C4-2B (cell line): ENCODE measurements at regions not wholly inside any gene's neighbourhood (a gene's known extent, or its start where the extent isn't known, plus 50 kb on each side); places are given as distances from the start of the nearest gene placed in this dataset.

Experiments used
- ZFX ChIP-seq: fragments of 450-650 bp; IDR thresholded peaks from 2 replicates; pipeline ENCODE4 v1.6.1; 2017
- TF ChIP-seq, protein P1 (sequence below): fragments of 450-650 bp; conservative IDR thresholded peaks from 2 replicates; pipeline ENCODE4 v1.5.1; 2017; ENCODE audit warnings: mild to moderate bottlenecking

GRCh38 chr22:48820481-48821345 lies 1007.0 kb downstream of the BRD1 start:
- TF ChIP-seq, protein P1, sequence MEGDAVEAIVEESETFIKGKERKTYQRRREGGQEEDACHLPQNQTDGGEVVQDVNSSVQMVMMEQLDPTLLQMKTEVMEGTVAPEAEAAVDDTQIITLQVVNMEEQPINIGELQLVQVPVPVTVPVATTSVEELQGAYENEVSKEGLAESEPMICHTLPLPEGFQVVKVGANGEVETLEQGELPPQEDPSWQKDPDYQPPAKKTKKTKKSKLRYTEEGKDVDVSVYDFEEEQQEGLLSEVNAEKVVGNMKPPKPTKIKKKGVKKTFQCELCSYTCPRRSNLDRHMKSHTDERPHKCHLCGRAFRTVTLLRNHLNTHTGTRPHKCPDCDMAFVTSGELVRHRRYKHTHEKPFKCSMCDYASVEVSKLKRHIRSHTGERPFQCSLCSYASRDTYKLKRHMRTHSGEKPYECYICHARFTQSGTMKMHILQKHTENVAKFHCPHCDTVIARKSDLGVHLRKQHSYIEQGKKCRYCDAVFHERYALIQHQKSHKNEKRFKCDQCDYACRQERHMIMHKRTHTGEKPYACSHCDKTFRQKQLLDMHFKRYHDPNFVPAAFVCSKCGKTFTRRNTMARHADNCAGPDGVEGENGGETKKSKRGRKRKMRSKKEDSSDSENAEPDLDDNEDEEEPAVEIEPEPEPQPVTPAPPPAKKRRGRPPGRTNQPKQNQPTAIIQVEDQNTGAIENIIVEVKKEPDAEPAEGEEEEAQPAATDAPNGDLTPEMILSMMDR = no peak
- TF ChIP-seq ZFX = no peak
